ENCODE measurements at regions not wholly inside any gene's neighbourhood (a gene's known extent, or its start where the extent isn't known, plus 50 kb on each side); places are given as distances from the start of the nearest gene placed in this dataset.

DNA sequence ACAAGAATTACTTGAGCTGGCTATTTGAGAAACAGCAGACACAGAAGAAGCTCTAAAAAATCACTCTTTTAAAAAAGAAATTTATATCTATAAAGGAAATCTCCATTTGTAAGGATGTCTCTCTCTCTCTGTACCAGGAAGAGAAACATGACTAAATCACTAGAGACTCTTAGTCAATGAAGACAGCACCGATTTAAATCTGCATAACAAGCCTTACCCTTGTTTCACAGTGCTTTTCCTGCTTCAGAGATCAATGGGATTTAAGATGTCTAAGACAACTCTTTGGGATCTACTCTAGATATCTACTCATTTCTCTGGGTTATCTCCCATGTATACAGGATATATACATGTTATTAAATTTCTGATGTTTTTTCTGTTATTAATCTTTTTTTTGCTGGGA lies 359.2 kb upstream of the RND3 start:
- H3K27ac ChIP-seq (ENCODE audit: low read depth, low read length) = no peak overlapping the region
- no peaks in the 10 kb centered on the region for H3K36me3 ChIP-seq (ENCODE audit: control insufficient read depth in 2 of 3, insufficient read depth in 3 of 3, low read length in 3 of 3)
- no peak overlapping the region for H3K4me3 Mint-ChIP-seq
- intact Hi-C loops (cut with micrococcal nuclease) = no loop called here
- H3K4me3 ChIP-seq (ENCODE audit: low read length) = no peak overlapping the region
- H3K36me3 Mint-ChIP-seq = no peaks in the 10 kb centered on the region
- H3K4me1 Mint-ChIP-seq = peaks cover 0 to 1% (median 0%) of the 10 kb centered on the region in 7 donors
- H3K27ac Mint-ChIP-seq = no peak overlapping the region
- ATAC-seq = no peak
- peaks cover 0 to 9% (median 5%) of the 10 kb centered on the region in 11 donors for H3K9me3 Mint-ChIP-seq
- no peaks in the 10 kb centered on the region for H3K27me3 ChIP-seq (ENCODE audit: control insufficient read depth in 2 of 2, insufficient read depth in 2 of 2, low read length in 2 of 2)
- peaks cover 0 to 21% (median 5%) of the 10 kb centered on the region in 5 donors for H3K27me3 Mint-ChIP-seq
- H3K4me1 ChIP-seq (ENCODE audit: control insufficient read depth in 2 of 2, insufficient read depth in 2 of 2, low read length in 2 of 2) = no peaks in the 10 kb centered on the region
- DNase-seq = no peak
- H3K9me3 ChIP-seq (ENCODE audit: control insufficient read depth in 2 of 3, low read length in 3 of 3) = no peaks in the 10 kb centered on the region
- ChIA-PET POLR2A (no interaction called here), CTCF (interaction anchor here (0.6 kb wide), 1 partner anchor 1145 kb away, joined by 3 read pairs; no protein-coding TSS in a partner anchor)

- no peaks in the 10 kb centered on the region for H3K36me3 Mint-ChIP-seq
- CTCF ChIA-PET = no interaction called here
Measured at GRCh38 chr2:150832686-150833085, 345.2 kb upstream of the RND3 start.

GRCh38 chr2:150824118-150824517 lies 336.7 kb upstream of the RND3 start:
- no peak overlapping the region for H3K27ac ChIP-seq (ENCODE audit: low read depth, low read length)
- no peaks in the 10 kb centered on the region for H3K4me1 ChIP-seq (ENCODE audit: control insufficient read depth in 2 of 2, insufficient read depth in 2 of 2, low read length in 2 of 2)
- H3K36me3 ChIP-seq (ENCODE audit: control insufficient read depth in 2 of 3, insufficient read depth in 3 of 3, low read length in 3 of 3) = no peaks in the 10 kb centered on the region
- no peaks in the 10 kb centered on the region for H3K27me3 ChIP-seq (ENCODE audit: control insufficient read depth in 2 of 2, insufficient read depth in 2 of 2, low read length in 2 of 2)
- Mint-ChIP-seq H3K9me3 (peaks cover 0 to 5% (median 0%) of the 10 kb centered on the region in 11 donors), H3K27ac (no peak overlapping the region), H3K4me3 (no peak overlapping the region), H3K4me1 (no peaks in the 10 kb centered on the region), H3K27me3 (peaks cover 0 to 3% (median 0%) of the 10 kb centered on the region in 5 donors), H3K36me3 (no peaks in the 10 kb centered on the region)
- intact Hi-C loops (cut with micrococcal nuclease) = no loop called here
- no peaks in the 10 kb centered on the region for H3K9me3 ChIP-seq (ENCODE audit: control insufficient read depth in 2 of 3, low read length in 3 of 3)
- ATAC-seq (no peak), DNase-seq (no peak)
- H3K4me3 ChIP-seq (ENCODE audit: low read length) = no peak overlapping the region
- CTCF ChIA-PET = no interaction called here
- POLR2A ChIA-PET = no interaction called here

More at GRCh38 chr2:150832686-150833085, 345.2 kb upstream of the RND3 start:
- Mint-ChIP-seq H3K9me3 (peaks cover 0 to 7% (median 0%) of the 10 kb centered on the region in 11 donors), H3K4me3 (no peak overlapping the region), H3K27ac (no peak overlapping the region), H3K4me1 (no peaks in the 10 kb centered on the region), H3K27me3 (peaks cover 0 to 3% (median 0%) of the 10 kb centered on the region in 5 donors)
- POLR2A ChIA-PET = no interaction called here
- H3K9me3 ChIP-seq (ENCODE audit: control insufficient read depth in 2 of 3, low read length in 3 of 3) = no peaks in the 10 kb centered on the region
- H3K36me3 ChIP-seq (ENCODE audit: control insufficient read depth in 2 of 3, insufficient read depth in 3 of 3, low read length in 3 of 3) = no peaks in the 10 kb centered on the region
- DNase-seq = no peak
- no peak overlapping the region for H3K27ac ChIP-seq (ENCODE audit: low read depth, low read length)
- intact Hi-C loops (cut with micrococcal nuclease) = loop anchor here in 1 of 2 donors (5.0 kb wide), 1 partner anchor 1390 kb away; no protein-coding TSS in a partner anchor
- H3K4me3 ChIP-seq (ENCODE audit: low read length) = no peak overlapping the region
- ATAC-seq = no peak
- no peaks in the 10 kb centered on the region for H3K4me1 ChIP-seq (ENCODE audit: control insufficient read depth in 2 of 2, insufficient read depth in 2 of 2, low read length in 2 of 2)
- no peaks in the 10 kb centered on the region for H3K27me3 ChIP-seq (ENCODE audit: control insufficient read depth in 2 of 2, insufficient read depth in 2 of 2, low read length in 2 of 2)

GRCh38 chr2:150817422-150817821 lies 330.0 kb upstream of the RND3 start:
- Mint-ChIP-seq H3K9me3 (peaks cover 0 to 6% (median 0%) of the 10 kb centered on the region in 11 donors), H3K4me1 (no peaks in the 10 kb centered on the region), H3K27ac (no peak overlapping the region), H3K36me3 (no peaks in the 10 kb centered on the region), H3K4me3 (no peak overlapping the region), H3K27me3 (peaks cover 0 to 5% (median 0%) of the 10 kb centered on the region in 5 donors)
- Histone ChIP-seq H3K36me3 (ENCODE audit: control insufficient read depth in 2 of 3, insufficient read depth in 3 of 3, low read length in 3 of 3) (no peaks in the 10 kb centered on the region), H3K27ac (ENCODE audit: low read depth, low read length) (no peak overlapping the region), H3K4me3 (ENCODE audit: low read length) (no peak overlapping the region), H3K9me3 (ENCODE audit: control insufficient read depth in 2 of 3, low read length in 3 of 3) (no peaks in the 10 kb centered on the region), H3K27me3 (ENCODE audit: control insufficient read depth in 2 of 2, insufficient read depth in 2 of 2, low read length in 2 of 2) (no peaks in the 10 kb centered on the region), H3K4me1 (ENCODE audit: control insufficient read depth in 2 of 2, insufficient read depth in 2 of 2, low read length in 2 of 2) (no peaks in the 10 kb centered on the region)
- no peak for DNase-seq
- no peak for ATAC-seq
- intact Hi-C loops (cut with micrococcal nuclease) = no loop called here
- CTCF ChIA-PET = no interaction called here
- POLR2A ChIA-PET = no interaction called here

GRCh38 chr2:150812664-150813367 lies 325.3 kb upstream of the RND3 start:
- H3K27ac ChIP-seq (ENCODE audit: low read depth, low read length) = no peak overlapping the region
- no peak overlapping the region for H3K27ac Mint-ChIP-seq
- H3K4me1 ChIP-seq (ENCODE audit: control insufficient read depth in 2 of 2, insufficient read depth in 2 of 2, low read length in 2 of 2) = no peaks in the 10 kb centered on the region
- no peak for DNase-seq
- ChIA-PET POLR2A (no interaction called here), CTCF (no interaction called here)
- no peak overlapping the region for H3K4me3 ChIP-seq (ENCODE audit: low read length)
- no peak overlapping the region for H3K4me3 Mint-ChIP-seq
- no peaks in the 10 kb centered on the region for H3K36me3 Mint-ChIP-seq
- no peaks in the 10 kb centered on the region for H3K36me3 ChIP-seq (ENCODE audit: control insufficient read depth in 2 of 3, insufficient read depth in 3 of 3, low read length in 3 of 3)
- peaks cover 0 to 5% (median 0%) of the 10 kb centered on the region in 5 donors for H3K27me3 Mint-ChIP-seq
- peaks cover 0 to 2% (median 0%) of the 10 kb centered on the region in 11 donors for H3K9me3 Mint-ChIP-seq
- no peak for ATAC-seq
- H3K4me1 Mint-ChIP-seq = no peaks in the 10 kb centered on the region
- intact Hi-C loops (cut with micrococcal nuclease) = no loop called here
- no peaks in the 10 kb centered on the region for H3K27me3 ChIP-seq (ENCODE audit: control insufficient read depth in 2 of 2, insufficient read depth in 2 of 2, low read length in 2 of 2)
- no peaks in the 10 kb centered on the region for H3K9me3 ChIP-seq (ENCODE audit: control insufficient read depth in 2 of 3, low read length in 3 of 3)

- no peak overlapping the region for H3K27ac ChIP-seq (ENCODE audit: low read depth, low read length)
- Mint-ChIP-seq H3K36me3 (no peaks in the 10 kb centered on the region), H3K9me3 (peaks cover 0 to 2% (median 0%) of the 10 kb centered on the region in 11 donors), H3K27me3 (peaks cover 0 to 5% (median 0%) of the 10 kb centered on the region in 5 donors), H3K27ac (no peak overlapping the region), H3K4me1 (no peaks in the 10 kb centered on the region), H3K4me3 (no peak overlapping the region)
- intact Hi-C loops (cut with micrococcal nuclease) = no loop called here
- no peaks in the 10 kb centered on the region for H3K4me1 ChIP-seq (ENCODE audit: control insufficient read depth in 2 of 2, insufficient read depth in 2 of 2, low read length in 2 of 2)
- ATAC-seq = no peak
- ChIA-PET CTCF (no interaction called here), POLR2A (no interaction called here)
- no peaks in the 10 kb centered on the region for H3K27me3 ChIP-seq (ENCODE audit: control insufficient read depth in 2 of 2, insufficient read depth in 2 of 2, low read length in 2 of 2)
- no peaks in the 10 kb centered on the region for H3K9me3 ChIP-seq (ENCODE audit: control insufficient read depth in 2 of 3, low read length in 3 of 3)
- H3K4me3 ChIP-seq (ENCODE audit: low read length) = no peak overlapping the region
- DNase-seq = no peak
- no peaks in the 10 kb centered on the region for H3K36me3 ChIP-seq (ENCODE audit: control insufficient read depth in 2 of 3, insufficient read depth in 3 of 3, low read length in 3 of 3)
Measured at GRCh38 chr2:150812066-150812465, 324.6 kb upstream of the RND3 start.

DNA sequence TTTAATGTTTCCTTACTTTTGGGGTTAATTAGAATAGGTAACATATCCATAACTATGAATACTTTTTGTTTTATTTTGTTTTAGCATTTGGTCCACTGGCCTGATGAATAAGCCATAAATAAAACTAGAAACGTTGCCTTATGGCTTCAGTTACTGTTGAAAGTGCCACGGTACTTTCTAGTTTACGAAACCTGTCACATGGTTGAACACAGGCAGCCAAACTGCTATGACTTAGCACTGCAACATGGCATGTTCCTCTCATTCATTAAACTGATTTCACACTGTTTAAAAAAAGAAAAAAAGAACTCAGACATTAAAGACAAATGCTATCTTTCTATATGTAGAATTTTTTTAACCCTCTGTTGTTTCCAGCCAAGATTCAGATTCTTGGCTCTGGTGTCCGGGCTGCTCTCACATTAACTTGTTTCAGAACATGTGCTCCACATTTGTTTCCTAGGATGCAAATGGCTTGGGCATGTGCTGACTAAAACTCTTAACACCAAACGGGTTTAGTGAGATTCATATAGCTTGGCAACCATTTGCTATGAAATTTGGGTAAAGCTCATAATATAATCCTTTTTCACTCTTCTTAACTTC lies 323.9 kb upstream of the RND3 start:
- DNase-seq (no peak), ATAC-seq (no peak)
- ChIA-PET CTCF (no interaction called here), POLR2A (no interaction called here)
- Histone ChIP-seq H3K9me3 (ENCODE audit: control insufficient read depth in 2 of 3, low read length in 3 of 3) (no peaks in the 10 kb centered on the region), H3K27me3 (ENCODE audit: control insufficient read depth in 2 of 2, insufficient read depth in 2 of 2, low read length in 2 of 2) (no peaks in the 10 kb centered on the region), H3K36me3 (ENCODE audit: control insufficient read depth in 2 of 3, insufficient read depth in 3 of 3, low read length in 3 of 3) (no peaks in the 10 kb centered on the region), H3K4me3 (ENCODE audit: low read length) (no peak overlapping the region), H3K4me1 (ENCODE audit: control insufficient read depth in 2 of 2, insufficient read depth in 2 of 2, low read length in 2 of 2) (no peaks in the 10 kb centered on the region), H3K27ac (ENCODE audit: low read depth, low read length) (no peak overlapping the region)
- intact Hi-C loops (cut with micrococcal nuclease) = no loop called here
- no peaks in the 10 kb centered on the region for H3K4me1 Mint-ChIP-seq
- peaks cover 0 to 9% (median 0%) of the 10 kb centered on the region in 5 donors for H3K27me3 Mint-ChIP-seq
- no peaks in the 10 kb centered on the region for H3K36me3 Mint-ChIP-seq
- no peak overlapping the region for H3K27ac Mint-ChIP-seq
- H3K4me3 Mint-ChIP-seq = no peak overlapping the region
- peaks cover 0 to 2% (median 0%) of the 10 kb centered on the region in 11 donors for H3K9me3 Mint-ChIP-seq

All from naive thymus-derived CD4-positive, alpha-beta T cell (primary cell).